ENCODE measurements at regions not wholly inside any gene's neighbourhood (a gene's known extent, or its start where the extent isn't known, plus 50 kb on each side); places are given as distances from the start of the nearest gene placed in this dataset.

DNA sequence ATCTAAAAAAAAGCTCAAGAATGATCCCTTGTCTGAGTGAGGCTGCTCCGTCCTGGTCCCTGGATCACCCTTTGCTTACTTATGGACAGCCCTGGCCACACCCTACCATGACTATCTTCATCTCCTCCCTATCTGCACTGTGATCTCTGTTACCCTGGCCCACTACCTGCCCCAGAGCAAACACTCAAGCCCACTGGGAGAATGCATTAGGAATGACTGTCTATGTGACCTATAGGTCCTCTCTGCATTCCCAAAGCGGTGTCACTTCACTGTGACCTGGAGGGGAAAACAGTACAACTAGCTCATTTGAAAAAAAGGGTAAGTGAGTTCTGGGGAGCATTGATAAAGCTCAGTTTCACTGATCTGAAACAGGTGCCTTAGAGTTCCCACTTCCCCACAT lies 86.4 kb upstream of the FOXP4 start:
- in situ Hi-C loops (cut with HindIII; ENCODE audit: low pct_unique_long_range_greater_than_20kb, low sequenced_read_pairs), result no loop called here
- no peaks in the 10 kb centered on the region for H3K9me3 ChIP-seq (ENCODE audit: control insufficient read depth, insufficient read depth, low read depth, low read length)
- CTCF ChIA-PET, result no interaction called here
- no peak overlapping the region for H3K27ac ChIP-seq (ENCODE audit: low read length)
- intact Hi-C loops (cut with micrococcal nuclease; ENCODE audit: unreplicated experiment), result no loop called here
- no peaks in the 10 kb centered on the region for H3K36me3 ChIP-seq (ENCODE audit: control insufficient read depth, insufficient read depth, low read length)
- H3K4me3 ChIP-seq (ENCODE audit: low read depth in 2 of 2, low read length in 2 of 2), result no peak overlapping the region
- no TSS peak for BruUV-seq (replicated peaks)
- no peaks in the 10 kb centered on the region; the same call in none of the 2 replicates for H3K27me3 ChIP-seq (ENCODE audit: control insufficient read depth, insufficient read depth, low read length)
- ATAC-seq (no peak), DNase-seq (ENCODE audit: low read depth, low spot score) (no peak)
- POLR2A ChIA-PET, result no interaction called here
- no peak for TF ChIP-seq TCF7L2 (IDR thresholded peaks at IDR 0.05; ENCODE audit: low read depth, low read length)
- no peaks in the 10 kb centered on the region for H3K4me1 ChIP-seq (ENCODE audit: control insufficient read depth, insufficient read depth, low read length)

DNA sequence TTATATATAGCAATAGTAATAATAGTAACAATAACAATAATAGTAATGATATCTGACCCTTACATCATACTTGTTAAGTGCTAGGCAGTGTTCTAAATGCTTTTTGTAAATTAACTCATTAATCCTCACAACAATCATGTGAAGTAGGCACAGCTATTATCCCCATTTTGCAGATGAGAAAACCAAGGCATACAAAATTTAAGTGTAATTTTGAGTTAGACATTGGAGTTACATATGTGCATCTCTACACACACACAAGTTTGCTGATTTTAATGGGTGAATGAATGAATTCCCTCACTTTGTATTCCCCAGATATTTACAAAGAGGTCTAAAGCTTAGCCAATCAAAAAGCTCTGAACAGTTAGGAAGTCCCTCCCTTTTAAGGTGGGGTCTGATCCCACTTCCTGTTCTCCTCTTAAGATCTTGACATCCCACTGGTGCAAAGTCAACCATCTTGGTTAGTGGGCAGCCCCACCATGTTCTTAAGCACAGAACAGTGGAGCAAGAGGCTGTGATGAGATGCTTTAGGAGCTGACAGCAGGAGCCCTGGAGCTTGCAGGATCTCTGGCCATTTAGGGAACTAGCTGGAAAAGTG lies 85.3 kb upstream of the FOXP4 start:
- no peak overlapping the region for H3K4me3 ChIP-seq (ENCODE audit: low read depth in 2 of 2, low read length in 2 of 2)
- in situ Hi-C loops (cut with HindIII; ENCODE audit: low pct_unique_long_range_greater_than_20kb, low sequenced_read_pairs), result no loop called here
- TF ChIP-seq, protein P1, sequence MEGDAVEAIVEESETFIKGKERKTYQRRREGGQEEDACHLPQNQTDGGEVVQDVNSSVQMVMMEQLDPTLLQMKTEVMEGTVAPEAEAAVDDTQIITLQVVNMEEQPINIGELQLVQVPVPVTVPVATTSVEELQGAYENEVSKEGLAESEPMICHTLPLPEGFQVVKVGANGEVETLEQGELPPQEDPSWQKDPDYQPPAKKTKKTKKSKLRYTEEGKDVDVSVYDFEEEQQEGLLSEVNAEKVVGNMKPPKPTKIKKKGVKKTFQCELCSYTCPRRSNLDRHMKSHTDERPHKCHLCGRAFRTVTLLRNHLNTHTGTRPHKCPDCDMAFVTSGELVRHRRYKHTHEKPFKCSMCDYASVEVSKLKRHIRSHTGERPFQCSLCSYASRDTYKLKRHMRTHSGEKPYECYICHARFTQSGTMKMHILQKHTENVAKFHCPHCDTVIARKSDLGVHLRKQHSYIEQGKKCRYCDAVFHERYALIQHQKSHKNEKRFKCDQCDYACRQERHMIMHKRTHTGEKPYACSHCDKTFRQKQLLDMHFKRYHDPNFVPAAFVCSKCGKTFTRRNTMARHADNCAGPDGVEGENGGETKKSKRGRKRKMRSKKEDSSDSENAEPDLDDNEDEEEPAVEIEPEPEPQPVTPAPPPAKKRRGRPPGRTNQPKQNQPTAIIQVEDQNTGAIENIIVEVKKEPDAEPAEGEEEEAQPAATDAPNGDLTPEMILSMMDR (IDR thresholded peaks at IDR 0.05), result no peak
- TF ChIP-seq POLR2AphosphoS5 (IDR thresholded peaks at IDR 0.05; ENCODE audit: low read depth, low read length) (no peak), SIN3A (IDR thresholded peaks at IDR 0.05; ENCODE audit: borderline replicate concordance, insufficient read depth, low read depth, low read length) (no peak), TCF7L2 (IDR thresholded peaks at IDR 0.05; ENCODE audit: low read depth, low read length) (no peak)
- TF ChIP-seq, protein P2, sequence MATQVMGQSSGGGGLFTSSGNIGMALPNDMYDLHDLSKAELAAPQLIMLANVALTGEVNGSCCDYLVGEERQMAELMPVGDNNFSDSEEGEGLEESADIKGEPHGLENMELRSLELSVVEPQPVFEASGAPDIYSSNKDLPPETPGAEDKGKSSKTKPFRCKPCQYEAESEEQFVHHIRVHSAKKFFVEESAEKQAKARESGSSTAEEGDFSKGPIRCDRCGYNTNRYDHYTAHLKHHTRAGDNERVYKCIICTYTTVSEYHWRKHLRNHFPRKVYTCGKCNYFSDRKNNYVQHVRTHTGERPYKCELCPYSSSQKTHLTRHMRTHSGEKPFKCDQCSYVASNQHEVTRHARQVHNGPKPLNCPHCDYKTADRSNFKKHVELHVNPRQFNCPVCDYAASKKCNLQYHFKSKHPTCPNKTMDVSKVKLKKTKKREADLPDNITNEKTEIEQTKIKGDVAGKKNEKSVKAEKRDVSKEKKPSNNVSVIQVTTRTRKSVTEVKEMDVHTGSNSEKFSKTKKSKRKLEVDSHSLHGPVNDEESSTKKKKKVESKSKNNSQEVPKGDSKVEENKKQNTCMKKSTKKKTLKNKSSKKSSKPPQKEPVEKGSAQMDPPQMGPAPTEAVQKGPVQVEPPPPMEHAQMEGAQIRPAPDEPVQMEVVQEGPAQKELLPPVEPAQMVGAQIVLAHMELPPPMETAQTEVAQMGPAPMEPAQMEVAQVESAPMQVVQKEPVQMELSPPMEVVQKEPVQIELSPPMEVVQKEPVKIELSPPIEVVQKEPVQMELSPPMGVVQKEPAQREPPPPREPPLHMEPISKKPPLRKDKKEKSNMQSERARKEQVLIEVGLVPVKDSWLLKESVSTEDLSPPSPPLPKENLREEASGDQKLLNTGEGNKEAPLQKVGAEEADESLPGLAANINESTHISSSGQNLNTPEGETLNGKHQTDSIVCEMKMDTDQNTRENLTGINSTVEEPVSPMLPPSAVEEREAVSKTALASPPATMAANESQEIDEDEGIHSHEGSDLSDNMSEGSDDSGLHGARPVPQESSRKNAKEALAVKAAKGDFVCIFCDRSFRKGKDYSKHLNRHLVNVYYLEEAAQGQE (IDR thresholded peaks at IDR 0.05; ENCODE audit: insufficient read depth in 1 of 2, low read depth in 2 of 2, low read length in 1 of 2), result no peak
- ChIA-PET CTCF (no interaction called here), POLR2A (no interaction called here)
- DNase-seq (ENCODE audit: low read depth, low spot score), result no peak
- no TSS peak for BruUV-seq (replicated peaks)
- intact Hi-C loops (cut with micrococcal nuclease; ENCODE audit: unreplicated experiment), result no loop called here
- H3K27ac ChIP-seq (ENCODE audit: low read length), result no peak overlapping the region
- no peak for ATAC-seq
- no peaks in the 10 kb centered on the region for H3K9me3 ChIP-seq (ENCODE audit: control insufficient read depth, insufficient read depth, low read depth, low read length)
- peaks cover 3% of the 10 kb centered on the region; the same call in 1 of the 2 replicates for H3K27me3 ChIP-seq (ENCODE audit: control insufficient read depth, insufficient read depth, low read length)
- no peaks in the 10 kb centered on the region for H3K36me3 ChIP-seq (ENCODE audit: control insufficient read depth, insufficient read depth, low read length)
- no peaks in the 10 kb centered on the region for H3K4me1 ChIP-seq (ENCODE audit: control insufficient read depth, insufficient read depth, low read length)

GRCh38 chr6:41462033-41462432 lies 84.1 kb upstream of the FOXP4 start:
- DNase-seq (ENCODE audit: low read depth, low spot score), result no peak
- in situ Hi-C loops (cut with HindIII; ENCODE audit: low pct_unique_long_range_greater_than_20kb, low sequenced_read_pairs), result no loop called here
- Histone ChIP-seq H3K9me3 (ENCODE audit: control insufficient read depth, insufficient read depth, low read depth, low read length) (no peaks in the 10 kb centered on the region), H3K27me3 (ENCODE audit: control insufficient read depth, insufficient read depth, low read length) (peaks cover 4% of the 10 kb centered on the region; the same call in 1 of the 2 replicates), H3K4me1 (ENCODE audit: control insufficient read depth, insufficient read depth, low read length) (no peaks in the 10 kb centered on the region), H3K4me3 (ENCODE audit: low read depth in 2 of 2, low read length in 2 of 2) (no peak overlapping the region), H3K27ac (ENCODE audit: low read length) (no peak overlapping the region), H3K36me3 (ENCODE audit: control insufficient read depth, insufficient read depth, low read length) (no peaks in the 10 kb centered on the region)
- POLR2A ChIA-PET, result no interaction called here
- BruUV-seq (replicated peaks), result no TSS peak
- CTCF ChIA-PET, result interaction anchor here (0.7 kb wide), 1 partner anchor 15 kb away, joined by 3 read pairs; no protein-coding TSS in a partner anchor
- intact Hi-C loops (cut with micrococcal nuclease; ENCODE audit: unreplicated experiment), result no loop called here
- ATAC-seq, result no peak
- TF ChIP-seq, protein P2 (IDR thresholded peaks at IDR 0.05; ENCODE audit: insufficient read depth in 1 of 2, low read depth in 2 of 2, low read length in 1 of 2), result no peak
- TF ChIP-seq, protein P1 (IDR thresholded peaks at IDR 0.05), result no peak
- TF ChIP-seq POLR2AphosphoS5 (IDR thresholded peaks at IDR 0.05; ENCODE audit: low read depth, low read length), result no peak
- no peak for TF ChIP-seq TCF7L2 (IDR thresholded peaks at IDR 0.05; ENCODE audit: low read depth, low read length)
- TF ChIP-seq SIN3A (IDR thresholded peaks at IDR 0.05; ENCODE audit: borderline replicate concordance, insufficient read depth, low read depth, low read length), result no peak

Data from Panc1 (cell line).